ENCODE measurements at regions not wholly inside any gene's neighbourhood (a gene's known extent, or its start where the extent isn't known, plus 50 kb on each side); places are given as distances from the start of the nearest gene placed in this dataset.
"Not testable (repeated sequence)": the region's sequence is repeated elsewhere in the genome, so short reads cannot be mapped to it uniquely, and the experiment has no call there.

- no peak for DNase-seq
These were observed 133.0 kb downstream of the BRD1 start for GRCh38 chr22:49694462-49695260.

- DNase-seq = no peak
These were observed 133.8 kb downstream of the BRD1 start for GRCh38 chr22:49693848-49694247.

GRCh38 chr22:49693416-49693815 lies 134.3 kb downstream of the BRD1 start:
- DNase-seq = no peak

GRCh38 chr22:49692499-49693225 lies 135.0 kb downstream of the BRD1 start:
- DNase-seq = no peak

- DNase-seq = no peak
These were observed 136.4 kb downstream of the BRD1 start for GRCh38 chr22:49691256-49691655.

GRCh38 chr22:49690454-49690853 lies 137.2 kb downstream of the BRD1 start:
- no peak for DNase-seq

- DNase-seq = no peak
These were observed 137.8 kb downstream of the BRD1 start for GRCh38 chr22:49689858-49690257.

GRCh38 chr22:49689255-49689770 lies 138.4 kb downstream of the BRD1 start:
- no peak for DNase-seq

- no peak for DNase-seq
These were observed 139.0 kb downstream of the BRD1 start for GRCh38 chr22:49688516-49689254.

GRCh38 chr22:49687786-49688515 lies 139.7 kb downstream of the BRD1 start:
- no peak for DNase-seq

- no peak for DNase-seq
These were observed 140.3 kb downstream of the BRD1 start for GRCh38 chr22:49687333-49687732.

- no peak for DNase-seq
These were observed 141.0 kb downstream of the BRD1 start for GRCh38 chr22:49686495-49687219.

- DNase-seq = no peak
These were observed 142.0 kb downstream of the BRD1 start for GRCh38 chr22:49685686-49686085.

- no peak for DNase-seq
These were observed 142.6 kb downstream of the BRD1 start for GRCh38 chr22:49685116-49685515.

GRCh38 chr22:49683032-49683431 lies 144.6 kb downstream of the BRD1 start:
- DNase-seq = no peak

GRCh38 chr22:49680819-49681218 lies 146.9 kb downstream of the BRD1 start:
- not testable (repeated sequence) for DNase-seq

- no peak for DNase-seq
These were observed 148.9 kb downstream of the BRD1 start for GRCh38 chr22:49678842-49679170.

- DNase-seq = no peak
These were observed 149.4 kb downstream of the BRD1 start for GRCh38 chr22:49678137-49678841.

- no peak for DNase-seq
These were observed 150.2 kb downstream of the BRD1 start for GRCh38 chr22:49677495-49677889.

- no peak for DNase-seq
These were observed 150.7 kb downstream of the BRD1 start for GRCh38 chr22:49676783-49677494.

GRCh38 chr22:49676230-49676629 lies 151.4 kb downstream of the BRD1 start:
- no peak for DNase-seq
